ENCODE measurements at regions not wholly inside any gene's neighbourhood (a gene's known extent, or its start where the extent isn't known, plus 50 kb on each side); places are given as distances from the start of the nearest gene placed in this dataset.
"Not testable (repeated sequence)": the region's sequence is repeated elsewhere in the genome, so short reads cannot be mapped to it uniquely, and the experiment has no call there.

DNA sequence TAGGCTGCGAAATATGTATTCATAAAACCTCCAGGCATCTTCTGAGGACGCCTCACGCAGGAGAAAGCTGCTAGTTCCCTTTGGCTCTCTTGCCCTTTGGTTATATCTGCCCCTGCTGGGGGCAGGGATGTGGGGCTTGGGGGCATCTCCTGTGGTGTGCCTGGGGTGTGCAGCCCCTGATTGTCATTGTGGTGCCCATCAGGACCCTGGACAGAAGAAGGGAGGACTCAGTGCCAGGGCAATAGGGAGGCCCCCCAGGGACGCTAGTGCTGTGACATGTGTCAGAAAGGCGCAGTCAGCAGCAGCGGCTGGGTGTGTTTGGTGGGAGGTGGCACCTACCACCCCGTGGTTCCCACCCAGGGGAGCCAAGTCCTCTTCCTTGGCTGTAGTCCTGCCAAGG lies 102.5 kb upstream of the PZP start:
- not testable (repeated sequence) for DNase-seq (ENCODE audit: low spot score)

DNA sequence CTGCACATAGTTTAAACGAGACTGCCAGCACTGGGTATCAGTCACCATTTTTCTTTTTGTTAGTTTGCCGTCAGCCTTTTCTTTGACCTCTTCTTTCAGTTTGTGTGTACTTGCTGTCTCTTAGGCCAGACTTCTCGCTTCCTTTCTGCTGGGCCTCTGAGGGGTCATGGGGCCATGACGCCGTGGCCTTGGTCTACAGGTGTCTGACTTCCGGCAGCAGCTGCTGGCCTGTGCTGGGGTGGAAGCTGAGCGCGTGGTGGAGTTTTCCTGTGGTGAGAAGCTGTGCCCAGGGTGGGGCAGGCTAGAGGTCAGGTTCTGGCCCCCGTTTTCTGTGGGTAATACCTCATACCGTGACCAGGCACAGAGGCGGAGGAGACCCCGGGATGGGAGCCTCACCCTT lies 101.6 kb upstream of the PZP start:
- not testable (repeated sequence) for DNase-seq (ENCODE audit: low spot score)

DNA sequence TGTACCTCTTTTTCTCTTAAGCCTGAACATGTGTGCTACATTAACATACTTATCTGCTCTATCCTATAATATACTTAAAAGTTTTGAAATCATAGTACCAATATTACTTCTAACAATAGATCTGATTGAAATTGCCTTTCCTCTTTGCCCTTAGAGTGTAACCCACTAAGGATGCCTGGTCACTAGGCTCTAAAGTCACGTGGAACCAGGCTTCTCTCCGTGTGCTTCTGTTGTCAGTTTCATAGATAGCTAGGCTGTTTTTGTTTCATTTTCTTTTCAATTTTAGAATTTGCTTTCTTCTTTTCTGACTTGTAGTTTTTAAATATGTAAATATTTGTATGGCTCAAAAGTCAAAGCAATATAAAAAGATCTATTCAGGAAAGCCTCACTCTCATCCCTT lies 100.5 kb upstream of the PZP start:
- not testable (repeated sequence) for DNase-seq (ENCODE audit: low spot score)

DNA sequence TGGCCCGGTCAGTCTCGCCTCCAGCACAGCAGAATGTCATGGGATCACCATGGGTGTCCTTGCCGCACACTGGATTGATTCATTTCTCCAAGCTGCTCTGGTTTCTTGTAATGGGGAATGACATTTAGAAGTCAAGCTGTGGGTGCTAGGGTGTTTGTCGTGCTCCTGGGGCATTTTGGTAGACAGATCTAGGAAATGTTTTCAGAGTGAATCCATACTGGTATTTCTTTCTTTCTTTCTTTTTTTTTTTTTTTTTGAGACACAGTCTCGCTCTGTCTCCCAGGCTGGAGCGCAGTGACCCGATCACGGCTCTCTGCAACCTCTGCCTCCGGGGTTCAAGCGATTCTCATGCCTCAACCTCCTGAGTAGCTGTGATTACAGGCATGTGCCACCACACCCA lies 100.0 kb upstream of the PZP start:
- not testable (repeated sequence) for DNase-seq (ENCODE audit: low spot score)

DNA sequence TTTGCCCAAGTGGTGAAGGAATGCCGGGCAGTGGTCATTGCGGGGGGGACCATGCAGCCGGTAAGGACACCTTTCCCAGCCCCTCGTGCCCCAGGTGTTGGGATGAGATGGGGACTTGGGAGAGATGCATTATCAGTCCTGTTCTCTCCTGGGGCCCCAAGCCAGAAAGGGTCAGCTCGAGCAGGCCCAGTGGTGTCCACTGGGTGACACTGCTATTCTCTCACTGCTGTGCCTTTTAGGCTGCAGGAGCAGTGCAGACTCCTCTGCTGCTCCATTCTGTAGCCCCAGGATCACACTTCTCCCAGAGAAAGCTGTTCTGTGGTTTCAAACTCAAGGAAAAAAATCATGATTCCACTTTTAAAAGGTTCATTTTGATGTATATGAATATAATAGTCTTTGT lies 99.1 kb upstream of the PZP start:
- DNase-seq (ENCODE audit: low spot score): not testable (repeated sequence)

DNA sequence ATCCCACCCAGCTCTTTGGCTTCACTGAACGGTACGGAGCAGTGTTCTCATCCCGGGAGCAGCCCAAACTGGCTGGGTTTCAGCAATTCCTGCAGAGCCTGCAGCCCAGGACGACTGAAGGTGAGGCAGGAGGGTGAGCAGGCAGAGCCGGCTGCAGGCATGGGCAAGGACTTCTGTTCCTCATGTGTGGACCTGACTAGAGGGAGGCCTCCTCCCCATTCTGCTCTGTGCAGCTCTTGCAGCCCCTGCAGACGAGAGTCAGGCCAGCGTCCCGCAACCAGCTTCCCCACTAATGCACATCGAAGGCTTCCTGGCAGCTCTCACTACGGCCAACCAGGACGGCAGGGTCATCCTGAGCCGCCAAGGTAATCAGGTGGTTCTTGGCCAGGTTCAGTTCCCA lies 97.8 kb upstream of the PZP start:
- not testable (repeated sequence) for DNase-seq (ENCODE audit: low spot score)

DNA sequence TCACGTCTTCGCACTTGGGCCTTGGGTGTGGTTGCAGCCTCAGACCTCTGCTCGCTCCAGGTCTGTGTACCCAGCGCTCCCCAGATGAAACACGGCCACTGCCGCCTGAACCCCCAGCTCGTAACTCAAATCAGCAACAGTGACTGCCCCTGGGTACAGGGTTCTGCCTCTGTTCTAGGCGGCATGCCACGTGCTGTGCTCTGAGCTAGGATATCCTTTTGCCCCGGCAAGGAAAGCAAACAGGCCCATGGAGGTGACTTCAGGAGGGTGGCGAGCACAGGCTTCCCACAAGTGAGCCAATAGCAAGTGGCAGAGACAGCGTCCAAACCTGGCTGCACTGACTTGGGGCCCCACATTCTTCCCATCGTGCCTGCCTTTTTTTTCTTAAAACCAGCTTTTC lies 96.3 kb upstream of the PZP start:
- DNase-seq (ENCODE audit: low spot score): not testable (repeated sequence)

DNA sequence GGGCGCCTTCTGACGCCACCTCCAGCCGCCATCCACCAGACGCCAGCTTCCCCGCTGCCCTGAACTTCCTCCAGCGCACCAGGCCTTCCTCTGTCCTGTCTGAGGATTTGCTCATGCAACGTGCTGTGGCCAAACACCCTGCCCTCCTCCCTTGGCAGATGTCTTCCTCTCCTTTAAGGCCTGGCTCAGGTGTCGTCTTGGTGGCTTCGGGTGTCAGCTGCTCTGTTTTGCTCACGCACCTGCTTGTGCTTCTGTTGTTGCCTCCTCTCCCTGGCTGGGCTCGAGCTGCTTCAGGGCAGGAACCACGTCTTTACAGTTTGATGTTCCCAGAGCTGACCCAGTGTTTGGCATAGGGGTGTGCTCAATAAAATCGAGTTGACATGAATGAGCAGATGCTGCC lies 87.7 kb upstream of the PZP start:
- DNase-seq (ENCODE audit: low spot score): not testable (repeated sequence)

DNA sequence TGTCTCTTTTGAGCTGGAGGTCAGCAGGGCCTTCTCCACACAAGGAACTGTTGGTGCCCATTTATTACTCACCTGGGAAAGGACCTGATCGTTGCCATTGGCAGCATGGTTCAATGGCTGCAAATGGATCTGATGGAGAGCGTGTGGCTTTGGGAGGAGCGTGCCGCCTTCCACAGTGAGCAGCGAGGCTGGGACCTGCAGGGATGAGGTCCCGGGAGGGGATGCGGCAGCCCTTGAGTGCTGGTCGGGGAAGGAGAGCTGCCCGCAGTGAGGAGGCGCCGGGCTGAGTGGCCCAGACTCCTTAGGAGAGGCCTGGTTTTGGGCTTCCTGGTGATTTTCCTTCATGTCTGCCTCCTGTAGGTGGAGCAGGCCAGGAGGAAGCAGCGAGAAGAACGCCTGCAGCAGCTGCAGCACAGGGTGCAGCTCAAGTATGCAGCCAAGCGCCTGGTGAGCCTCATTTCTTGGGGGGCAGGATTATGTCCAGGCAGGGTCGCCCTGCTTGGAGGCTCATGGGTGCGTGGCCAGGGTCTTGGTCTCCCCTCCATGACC lies 86.0 kb upstream of the PZP start:
- not testable (repeated sequence) for DNase-seq (ENCODE audit: low spot score)

DNA sequence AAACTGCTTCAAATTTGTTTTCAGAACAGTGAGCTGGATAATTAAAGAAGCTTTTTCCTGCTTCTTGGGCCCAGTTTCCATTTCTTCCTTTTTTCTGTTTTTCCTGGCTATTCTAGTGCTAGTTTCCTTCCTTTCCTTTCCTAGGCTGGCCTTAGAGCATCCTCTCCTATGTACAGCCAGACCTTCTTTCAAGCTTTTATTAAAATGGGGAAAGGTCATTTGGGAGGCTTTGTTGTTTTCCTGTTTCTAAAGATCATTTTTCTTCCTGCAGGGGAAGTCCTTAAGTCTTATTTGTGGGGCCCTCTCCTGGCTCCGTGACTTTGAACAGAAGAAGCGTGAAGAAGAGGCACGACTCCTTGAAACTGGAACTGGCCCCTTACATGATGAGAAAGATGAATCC lies 85.2 kb upstream of the PZP start:
- DNase-seq (ENCODE audit: low spot score): not testable (repeated sequence)

DNA sequence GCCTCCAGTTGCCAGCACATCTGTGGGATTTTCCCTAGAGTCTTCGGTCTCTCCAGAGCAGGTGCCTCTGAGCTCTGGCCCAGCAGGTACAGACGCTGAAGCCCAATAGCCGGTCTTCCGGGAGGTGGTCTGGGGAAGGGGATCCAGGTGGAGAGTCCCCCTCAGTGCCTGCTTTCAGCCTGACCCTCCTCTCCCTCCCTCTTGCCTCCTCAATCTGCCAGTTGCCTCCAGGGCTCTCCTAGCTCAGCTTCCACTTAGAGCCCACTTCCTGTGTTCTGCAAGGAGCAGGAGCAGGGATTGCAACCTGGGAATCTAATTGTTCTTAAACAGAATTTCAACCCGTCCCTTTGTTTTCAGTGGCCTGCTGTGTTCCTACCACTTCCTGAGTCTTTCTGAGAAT lies 81.8 kb upstream of the PZP start:
- DNase-seq (ENCODE audit: low spot score): not testable (repeated sequence)

DNA sequence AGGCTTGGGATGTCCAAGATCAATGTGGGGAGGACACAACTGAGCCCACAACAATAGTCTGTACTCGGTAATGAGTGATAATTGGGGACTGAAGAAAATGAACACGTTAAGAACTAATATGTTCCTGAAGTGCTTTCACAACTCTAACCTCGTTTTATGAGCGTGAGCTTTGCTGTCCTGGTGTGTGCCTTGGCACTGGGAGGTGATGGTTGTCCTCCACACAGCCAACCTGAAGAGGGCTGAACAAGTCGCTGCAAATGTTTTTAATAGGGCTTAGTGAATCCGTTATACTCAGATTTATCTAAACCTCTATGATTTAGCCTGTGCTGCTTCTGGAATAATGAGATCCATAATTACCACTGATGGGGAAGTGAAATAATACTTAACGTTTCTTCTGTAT lies 76.5 kb upstream of the PZP start:
- DNase-seq (ENCODE audit: low spot score): not testable (repeated sequence)

DNA sequence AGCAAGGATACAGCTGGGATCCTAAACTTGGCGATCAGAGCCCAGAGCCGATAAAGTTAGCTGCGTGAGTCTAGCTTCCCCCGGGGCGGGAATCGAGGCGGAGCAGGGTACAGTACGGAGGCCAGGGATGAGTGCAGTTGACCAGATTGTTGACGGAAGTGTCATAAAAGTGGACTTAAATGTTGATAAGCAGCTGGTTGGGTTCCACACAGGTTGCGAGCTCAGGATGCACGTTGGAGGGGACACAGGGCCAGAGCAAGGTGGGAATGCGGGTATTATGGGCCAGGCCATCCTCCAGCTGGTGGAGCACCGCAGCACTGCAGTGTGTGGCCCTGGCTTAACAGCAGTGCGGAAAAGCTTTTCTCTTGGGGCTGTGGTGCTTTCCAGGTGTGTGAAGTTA lies 76.0 kb upstream of the PZP start:
- DNase-seq (ENCODE audit: low spot score): not testable (repeated sequence)

DNA sequence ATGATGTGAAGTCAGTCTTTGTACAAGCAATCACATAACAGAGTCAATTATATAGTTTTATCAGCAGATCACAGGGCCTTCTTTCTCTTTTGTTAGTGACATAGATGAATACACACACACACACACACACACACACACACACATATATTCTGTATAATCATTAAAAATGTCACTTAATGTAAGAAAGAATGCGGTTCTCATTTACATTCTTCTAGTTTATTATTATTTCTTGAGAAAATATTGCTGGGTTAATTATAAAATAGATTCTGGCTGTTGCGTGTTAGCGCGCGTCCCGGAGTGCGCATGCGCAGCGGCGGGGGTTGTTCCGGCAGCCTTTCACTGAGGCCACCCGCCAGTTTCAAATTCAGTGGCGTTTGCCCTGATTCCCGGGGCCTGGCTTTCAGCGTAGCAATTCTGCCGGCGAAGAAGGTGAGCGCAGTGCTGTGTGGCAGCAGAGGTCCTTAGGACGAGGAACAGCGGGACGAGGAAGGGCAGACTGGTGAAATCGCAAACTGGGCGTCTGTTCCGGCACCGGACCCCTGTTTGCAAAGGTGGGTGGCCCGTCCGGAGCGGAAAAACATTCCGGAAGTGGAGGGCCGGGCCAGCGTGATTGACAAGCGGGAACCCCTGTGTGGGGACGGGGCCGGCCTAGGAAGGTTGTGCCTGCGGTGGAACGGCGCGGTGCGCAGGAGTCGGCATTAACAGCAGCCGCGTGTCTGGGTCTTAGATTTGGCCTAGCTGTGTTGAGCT lies 75.3 kb upstream of the PZP start:
- peak; percentile 36 for DNase-seq (ENCODE audit: low spot score)

DNA sequence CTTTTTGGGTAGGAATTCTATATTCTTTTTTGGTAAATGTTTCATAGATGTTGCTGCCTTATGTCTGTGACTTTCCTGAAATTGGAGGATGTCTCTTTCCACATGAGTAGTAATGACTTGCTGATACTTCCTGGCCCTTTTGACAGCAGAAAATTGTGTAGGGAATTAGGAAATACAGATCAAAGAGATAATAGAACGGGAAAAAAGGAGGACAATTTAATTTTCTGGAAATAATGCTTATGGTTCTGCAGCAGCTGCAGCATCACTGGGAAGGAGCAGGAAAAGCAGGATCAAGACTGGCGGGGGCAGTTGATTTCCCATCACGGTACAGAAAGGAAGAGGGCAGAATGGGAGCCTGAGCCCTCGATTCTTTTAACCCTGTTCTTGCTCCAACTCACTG lies 68.8 kb upstream of the PZP start:
- no peak for DNase-seq (ENCODE audit: low spot score)

DNA sequence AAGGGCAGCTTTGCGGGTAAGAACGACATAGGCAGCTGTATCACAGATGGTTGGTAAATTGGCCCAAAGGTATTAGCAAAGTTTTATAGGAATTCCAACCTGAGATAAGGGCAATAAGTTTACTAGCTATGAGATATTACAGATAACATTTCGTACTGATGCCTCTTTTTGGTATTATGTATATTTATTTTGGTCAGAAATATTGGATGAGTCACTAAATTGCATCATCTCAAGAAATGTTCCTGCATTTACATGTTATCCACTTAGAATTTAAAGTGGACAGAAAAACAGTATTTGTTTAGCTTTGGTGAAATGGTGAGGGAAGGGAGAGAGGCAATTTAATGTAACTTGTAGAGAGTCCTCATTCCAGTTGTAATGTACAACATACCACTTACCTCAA lies 65.1 kb upstream of the PZP start:
- peak; percentile 73 for DNase-seq (ENCODE audit: low spot score)

DNA sequence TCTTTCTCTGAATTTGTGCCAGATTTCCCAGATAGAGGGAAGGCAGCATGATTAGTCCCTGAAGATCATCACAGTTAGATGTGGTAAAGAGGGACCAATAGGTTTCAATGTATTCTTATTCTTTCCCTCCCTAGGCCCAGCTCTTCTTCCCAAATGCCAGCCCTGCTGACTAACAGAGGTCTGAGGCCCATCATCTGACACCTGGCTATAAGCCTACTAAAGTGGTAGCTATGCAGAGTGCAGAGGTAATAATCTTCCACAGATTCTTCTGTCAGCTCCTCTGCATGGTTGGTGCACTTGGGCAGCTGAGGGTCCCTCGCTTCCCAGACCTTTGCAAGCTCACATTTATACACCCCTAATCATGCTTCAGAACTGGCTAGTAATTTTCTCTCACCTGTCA lies 63.7 kb upstream of the PZP start:
- DNase-seq (ENCODE audit: low spot score): no peak

DNA sequence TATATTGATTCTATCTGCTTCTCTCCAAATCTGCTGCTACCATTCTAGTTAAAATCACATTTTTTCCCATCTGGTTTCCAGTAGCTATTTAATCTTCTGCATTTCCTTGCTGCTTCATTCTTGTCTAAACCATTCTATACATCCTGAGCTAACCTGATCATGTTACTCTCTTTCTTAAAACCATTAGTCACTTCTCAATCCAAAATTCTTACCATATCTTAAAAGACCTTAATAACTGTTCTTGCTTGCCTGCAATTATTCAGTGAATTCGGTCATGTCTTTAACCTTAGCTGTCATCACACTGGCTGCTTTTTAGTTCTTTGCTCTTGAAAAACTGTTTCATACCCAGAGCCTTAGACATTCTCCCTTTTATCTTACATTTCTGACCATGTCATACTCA lies 56.4 kb upstream of the PZP start:
- no peak for DNase-seq (ENCODE audit: low spot score)

DNA sequence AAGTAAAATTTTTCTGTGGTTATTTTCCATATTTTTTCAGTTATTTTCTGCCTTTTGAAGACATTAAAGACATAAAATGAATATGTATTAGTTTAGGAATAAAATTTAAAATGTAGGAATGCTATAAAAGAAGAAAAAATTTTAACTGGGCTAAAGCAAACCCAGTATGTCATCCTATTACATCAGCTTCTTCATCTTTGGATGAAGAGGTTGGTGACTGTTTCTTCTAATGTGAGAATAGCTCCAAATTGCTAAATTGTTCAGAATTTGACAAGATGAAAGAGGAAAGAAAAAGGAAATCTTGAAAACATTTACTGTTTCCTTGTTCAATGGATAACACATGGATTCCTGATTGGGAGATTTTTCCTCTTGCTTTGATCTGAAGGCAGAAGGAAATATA lies 52.7 kb upstream of the PZP start:
- no peak for DNase-seq (ENCODE audit: low spot score)

DNA sequence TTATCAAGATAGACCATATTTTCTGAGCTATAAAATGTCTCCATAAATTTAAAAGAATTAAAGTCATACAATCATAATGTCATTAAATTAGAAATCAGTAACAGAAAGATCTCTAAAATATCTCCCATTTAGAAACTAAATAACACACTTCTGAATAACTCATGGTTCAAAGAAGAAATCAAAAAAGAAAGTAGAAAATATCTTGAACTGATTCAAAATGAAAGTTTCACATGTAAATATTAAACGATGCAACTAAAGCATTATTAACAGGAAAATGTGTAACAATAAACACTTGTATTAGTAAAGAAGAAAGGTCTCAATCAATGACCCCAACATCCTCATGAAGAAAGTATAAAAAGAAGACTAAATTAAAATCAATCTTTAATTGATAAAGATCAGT lies 50.5 kb upstream of the PZP start:
- no peak for DNase-seq (ENCODE audit: low spot score)
